ENCODE measurements at regions not wholly inside any gene's neighbourhood (a gene's known extent, or its start where the extent isn't known, plus 50 kb on each side); places are given as distances from the start of the nearest gene placed in this dataset.

DNA sequence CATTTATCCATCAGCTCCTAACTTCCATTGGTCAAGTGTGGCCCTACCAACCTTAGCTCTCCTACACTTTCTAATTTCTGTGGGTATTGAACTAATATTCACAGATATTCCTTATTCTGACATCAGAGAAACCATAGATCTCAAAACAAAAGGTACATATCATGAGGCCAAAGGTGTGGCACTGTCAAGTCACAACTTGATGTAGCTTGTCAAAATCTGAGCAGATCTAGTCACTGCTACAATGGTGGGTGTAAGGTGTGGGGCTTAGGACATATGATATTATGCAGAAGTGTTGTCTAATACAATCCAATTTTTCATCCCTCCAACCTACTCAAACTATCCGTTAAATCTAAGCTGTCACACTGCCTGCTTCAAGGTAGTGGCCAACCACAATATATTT is 114.0 kb upstream of the FAR2 start:
- TF ChIP-seq, protein P1, sequence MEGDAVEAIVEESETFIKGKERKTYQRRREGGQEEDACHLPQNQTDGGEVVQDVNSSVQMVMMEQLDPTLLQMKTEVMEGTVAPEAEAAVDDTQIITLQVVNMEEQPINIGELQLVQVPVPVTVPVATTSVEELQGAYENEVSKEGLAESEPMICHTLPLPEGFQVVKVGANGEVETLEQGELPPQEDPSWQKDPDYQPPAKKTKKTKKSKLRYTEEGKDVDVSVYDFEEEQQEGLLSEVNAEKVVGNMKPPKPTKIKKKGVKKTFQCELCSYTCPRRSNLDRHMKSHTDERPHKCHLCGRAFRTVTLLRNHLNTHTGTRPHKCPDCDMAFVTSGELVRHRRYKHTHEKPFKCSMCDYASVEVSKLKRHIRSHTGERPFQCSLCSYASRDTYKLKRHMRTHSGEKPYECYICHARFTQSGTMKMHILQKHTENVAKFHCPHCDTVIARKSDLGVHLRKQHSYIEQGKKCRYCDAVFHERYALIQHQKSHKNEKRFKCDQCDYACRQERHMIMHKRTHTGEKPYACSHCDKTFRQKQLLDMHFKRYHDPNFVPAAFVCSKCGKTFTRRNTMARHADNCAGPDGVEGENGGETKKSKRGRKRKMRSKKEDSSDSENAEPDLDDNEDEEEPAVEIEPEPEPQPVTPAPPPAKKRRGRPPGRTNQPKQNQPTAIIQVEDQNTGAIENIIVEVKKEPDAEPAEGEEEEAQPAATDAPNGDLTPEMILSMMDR (IDR thresholded peaks at IDR 0.05) = no peak
- no peak for TF ChIP-seq POLR2A (IDR thresholded peaks at IDR 0.05)
